SK-MEL-5 (cell line): ENCODE measurements at regions not wholly inside any gene's neighbourhood (a gene's known extent, or its start where the extent isn't known, plus 50 kb on each side); places are given as distances from the start of the nearest gene placed in this dataset.

Experiments
- DNase-seq: peaks from one replicate; pipeline ENCODE4 v3.0.0-alpha.2; 2016; ENCODE audit warnings: low read depth, low spot score
- in situ Hi-C: cut with HindIII; loops from 2 replicates; pipeline ENCODE4 v1.10.0; 2016; ENCODE audit warnings: low sequenced_read_pairs, high pct_unique_total_duplicates, low pct_unique_long_range_greater_than_20kb

DNA sequence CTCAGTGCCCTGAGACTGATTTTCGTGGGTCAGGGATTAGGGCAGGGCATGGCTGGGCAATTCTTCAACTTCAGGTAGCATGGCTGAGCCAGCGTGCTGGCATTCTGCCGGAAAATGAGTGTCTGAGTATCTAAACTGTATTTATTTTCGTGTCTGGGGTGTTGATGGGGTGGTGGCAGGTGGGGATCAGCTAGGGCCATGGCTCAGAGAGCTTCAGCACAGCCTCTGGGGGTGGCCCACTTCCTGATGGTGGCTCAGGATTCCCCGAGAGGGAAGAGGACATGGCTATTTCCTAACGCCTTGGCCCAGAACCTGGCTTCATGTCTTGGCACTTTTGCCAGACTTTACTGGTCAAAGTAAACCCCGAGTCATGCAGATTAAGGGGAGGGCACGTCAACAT lies 260.5 kb downstream of the GADD45G start:
- DNase-seq: no peak
- in situ Hi-C loops: no loop called here

DNA sequence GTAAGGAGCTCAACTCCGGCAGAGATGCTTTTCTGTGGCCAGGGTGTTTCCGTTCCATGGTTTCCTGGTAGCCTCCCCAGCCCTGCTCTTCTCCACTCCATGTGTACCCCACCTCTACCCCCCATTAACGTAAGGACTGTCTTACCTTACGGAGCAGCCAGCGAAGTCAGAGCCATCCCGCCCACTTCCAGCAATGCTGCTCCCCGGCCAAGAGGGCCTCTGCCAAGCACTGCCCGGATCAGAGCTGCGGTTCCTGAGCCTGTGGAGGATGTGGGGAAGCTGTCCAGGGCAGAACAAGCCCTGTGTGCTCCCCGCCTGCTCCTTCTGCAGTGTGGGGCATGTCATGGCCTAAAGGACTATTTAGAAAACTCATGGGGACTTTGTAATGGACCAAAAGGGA lies 261.2 kb downstream of the GADD45G start:
- no peak for DNase-seq
- in situ Hi-C loops: no loop called here

- no peak for DNase-seq
Observed at GRCh38 chr9:89866701-89867100, 261.9 kb downstream of the GADD45G start.

DNA sequence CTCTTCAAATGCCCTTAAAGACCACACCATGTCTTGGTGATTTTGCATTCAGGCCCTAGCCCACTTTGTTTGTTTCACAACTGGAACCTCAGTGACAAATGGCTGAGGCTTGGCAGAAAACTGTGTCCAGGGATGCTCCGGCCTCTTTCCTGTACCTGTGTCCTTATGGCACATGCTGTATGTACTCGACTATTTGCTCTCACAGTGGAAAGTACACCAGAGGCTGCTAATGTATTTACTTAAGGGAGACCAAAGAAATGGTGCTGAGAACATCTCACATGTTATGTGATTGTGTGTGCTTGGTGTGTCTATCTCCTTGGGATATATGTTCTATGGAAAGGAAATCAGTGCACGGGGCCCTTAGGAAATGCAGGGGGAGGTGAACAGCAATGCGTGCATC lies 263.3 kb downstream of the GADD45G start:
- DNase-seq: no peak
- in situ Hi-C loops: no loop called here

More at GRCh38 chr9:89866701-89867100, 261.9 kb downstream of the GADD45G start:
- in situ Hi-C loops: no loop called here

GRCh38 chr9:89869793-89870580 lies 265.2 kb downstream of the GADD45G start:
- DNase-seq: peak; percentile 8
- in situ Hi-C loops: no loop called here

- in situ Hi-C loops: no loop called here
- no peak for DNase-seq
Observed at GRCh38 chr9:89871871-89872331, 267.1 kb downstream of the GADD45G start.

GRCh38 chr9:89872426-89872912 lies 267.7 kb downstream of the GADD45G start:
- in situ Hi-C loops: no loop called here
- no peak for DNase-seq

- in situ Hi-C loops: no loop called here
- DNase-seq: no peak
Observed at GRCh38 chr9:89872913-89873707, 268.3 kb downstream of the GADD45G start.

DNA sequence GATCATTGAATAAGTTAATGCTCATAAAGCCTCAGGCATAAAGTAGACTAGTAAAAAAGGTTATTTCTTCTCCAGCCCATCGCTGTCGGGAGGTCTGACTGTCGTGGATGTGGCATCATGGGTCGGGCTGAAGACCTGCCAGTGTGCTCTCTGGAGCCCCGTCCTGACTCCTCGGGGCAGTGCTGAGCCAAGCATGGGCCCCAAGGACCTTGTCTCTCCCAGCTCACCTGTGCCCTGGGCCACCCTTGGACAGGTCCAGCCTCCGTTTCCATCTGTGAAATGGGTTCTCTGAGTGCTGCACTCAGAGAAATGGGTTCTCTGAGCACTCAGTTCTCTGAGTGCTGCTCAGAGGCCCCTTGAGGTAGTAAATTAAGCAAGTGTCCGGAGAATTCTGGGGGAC lies 269.0 kb downstream of the GADD45G start:
- no peak for DNase-seq
- in situ Hi-C loops: no loop called here

GRCh38 chr9:89874351-89875321 lies 269.8 kb downstream of the GADD45G start:
- DNase-seq: no peak
- in situ Hi-C loops: no loop called here

DNA sequence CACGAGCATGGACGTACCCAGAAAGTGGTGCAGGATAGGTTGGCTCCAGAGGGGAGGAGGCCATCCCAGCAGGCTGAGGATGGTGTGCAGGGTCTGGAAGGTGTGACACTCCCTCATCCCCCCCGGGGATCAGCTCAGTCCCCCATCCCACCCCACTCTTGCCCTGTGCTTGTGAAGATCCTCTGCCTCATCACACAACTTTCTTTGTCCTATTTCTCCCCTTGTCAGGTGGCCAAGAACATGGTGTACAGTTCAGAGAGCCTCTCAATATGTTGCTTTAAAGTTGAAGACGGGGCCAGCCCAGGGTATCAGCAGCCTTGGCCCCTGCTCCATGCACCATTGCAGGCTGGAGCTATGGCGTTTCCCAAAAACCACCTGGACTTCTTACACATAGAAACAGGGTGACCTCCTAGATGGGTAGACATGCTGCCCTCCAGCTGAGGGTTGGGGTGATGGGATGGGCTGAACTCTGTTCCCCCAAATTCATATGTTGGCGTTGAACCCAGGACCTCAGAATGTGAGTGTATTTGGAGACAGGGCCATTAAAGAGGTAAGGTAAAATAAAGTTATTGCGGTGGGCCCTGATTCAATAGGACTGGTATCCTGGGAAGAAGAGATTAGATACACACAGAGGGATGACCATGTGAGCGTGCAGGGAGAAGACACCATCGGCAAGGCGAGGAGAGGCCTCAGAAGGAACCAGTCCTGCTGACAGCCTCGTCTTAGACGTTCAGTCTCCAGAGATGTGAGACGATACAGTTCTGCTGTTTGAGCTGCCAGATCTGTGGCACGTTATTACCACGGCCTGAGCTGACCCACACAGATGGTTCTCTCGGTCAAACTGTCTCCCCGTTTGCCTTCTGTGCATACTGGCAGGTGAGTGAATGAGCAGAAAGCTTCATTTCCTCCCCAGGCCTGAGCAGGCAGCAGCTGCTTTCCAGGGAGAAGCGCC lies 272.5 kb downstream of the GADD45G start:
- no peak for DNase-seq
- in situ Hi-C loops: no loop called here

- in situ Hi-C loops: no loop called here
- no peak for DNase-seq
Observed at GRCh38 chr9:89878003-89878411, 273.2 kb downstream of the GADD45G start.

DNA sequence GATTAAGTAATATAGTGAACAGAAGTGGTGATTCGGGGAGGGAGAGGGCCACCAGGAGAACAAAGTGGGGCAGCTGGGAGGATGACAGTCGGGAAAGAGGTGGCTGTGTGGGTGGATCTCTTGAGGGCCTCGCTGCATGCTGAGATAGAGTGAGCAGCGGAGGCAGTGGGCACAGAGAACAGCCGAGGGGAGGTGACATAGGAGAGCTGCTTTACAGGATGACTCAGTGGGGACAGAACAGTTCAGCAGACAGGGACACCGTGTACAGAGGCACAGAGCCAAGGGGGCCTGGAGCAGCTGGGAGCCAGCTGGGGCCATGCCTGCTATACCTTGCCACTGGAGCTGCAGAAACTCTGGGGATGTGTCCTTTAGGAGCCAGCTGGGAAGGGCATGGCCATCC lies 273.9 kb downstream of the GADD45G start:
- in situ Hi-C loops: no loop called here

GRCh38 chr9:89879276-89879675 lies 274.5 kb downstream of the GADD45G start:
- in situ Hi-C loops: no loop called here
- DNase-seq: no peak

More for the DNA sequence above, 273.9 kb downstream of the GADD45G start:
- no peak for DNase-seq

GRCh38 chr9:89879701-89880100 lies 274.9 kb downstream of the GADD45G start:
- no peak for DNase-seq
- in situ Hi-C loops: no loop called here

DNA sequence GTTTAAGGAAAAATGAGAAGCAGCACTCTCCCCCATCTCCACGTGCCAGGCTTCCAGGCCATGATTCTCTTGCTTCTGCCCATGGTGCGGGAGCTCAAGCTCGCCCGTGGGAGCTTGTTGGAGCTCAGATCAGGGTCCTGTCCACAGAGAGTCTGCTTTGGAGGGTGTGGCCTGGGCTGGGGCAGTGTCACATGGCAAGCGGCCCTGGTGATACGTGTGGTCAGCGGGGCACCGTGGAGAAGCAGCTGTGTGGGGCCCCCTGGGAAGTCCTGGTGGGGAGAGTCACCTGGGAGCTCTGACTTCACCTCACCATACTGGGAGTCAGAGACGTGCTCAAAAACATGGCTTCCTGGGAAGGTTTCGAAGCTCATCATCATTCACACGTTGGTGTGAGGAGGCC lies 275.3 kb downstream of the GADD45G start:
- in situ Hi-C loops: no loop called here
- no peak for DNase-seq

GRCh38 chr9:89880721-89881120 lies 275.9 kb downstream of the GADD45G start:
- in situ Hi-C loops: no loop called here
- DNase-seq: no peak
